B cell (primary cell): ENCODE measurements at regions not wholly inside any gene's neighbourhood (a gene's known extent, or its start where the extent isn't known, plus 50 kb on each side); places are given as distances from the start of the nearest gene placed in this dataset.
"Not testable (repeated sequence)": the region's sequence is repeated elsewhere in the genome, so short reads cannot be mapped to it uniquely, and the experiment has no call there.

ENCODE experiments used
- ATAC-seq: fragments of 200-7000 bp; cut with Tn5 transposase; one replicate; pipeline ENCODE4 v1.10.0; 2021; ENCODE audit warnings: low read depth, mild to moderate bottlenecking, moderate number of reproducible peaks, moderate library complexity
- CTCF ChIA-PET: fragments of 350-600 bp; sonication (Branson Sonifier 250); formaldehyde crosslinking; loops from one replicate; lab custom pipeline; 2021; ENCODE audit warnings: antibody characterized with exemption, inconsistent platforms; lab: Charles Lee
- POLR2A ChIA-PET: fragments of 350-600 bp; sonication (Branson Sonifier 250); formaldehyde crosslinking; loops from one replicate; lab custom pipeline; 2021; ENCODE audit warnings: antibody characterized with exemption; lab: Charles Lee
- DNase-seq: peaks from one replicate; pipeline ENCODE4 v3.0.0; 2013
- H2AFZ ChIP-seq: 2 replicates; pipeline ENCODE4 v1.6.1; 2012; ENCODE audit warnings: mild to moderate bottlenecking, low read depth, low read length; ENCODE audit not compliant: insufficient read depth, poor library complexity, severe bottlenecking
- H3K27ac ChIP-seq, 2 donors: 1 replicate in 1 of 2; 2 replicates in 1 of 2; pipeline ENCODE4 v1.5.1; 2012 to 2013; ENCODE audit warnings: low read length in 2 of 2, mild to moderate bottlenecking in 2 of 2, moderate library complexity in 1 of 2
- H3K27me3 ChIP-seq, 4 experiments: fragments of 200-600 bp in 1 of 4; sonication (generic) in 1 of 4; replicated peaks in 1 of 4; 1 replicate in 2 of 4; 2 replicates in 2 of 4; pipeline versions ENCODE4 v1.6.1 to v1.7.0; 2013 to 2016; ENCODE audit warnings: low read length in 3 of 4, mild to moderate bottlenecking in 2 of 4, mixed read lengths in 1 of 4, moderate library complexity in 1 of 4; ENCODE audit not compliant: insufficient read depth in 4 of 4, control insufficient read depth in 3 of 4; ENCODE audit errors: control extremely low read depth in 1 of 4
- H3K36me3 ChIP-seq, 2 experiments: replicated peaks in 1 of 2; 1 replicate in 1 of 2; 2 replicates in 1 of 2; pipeline versions ENCODE4 v1.6.1 to v1.7.1; 2013; ENCODE audit warnings: low read length in 1 of 2; ENCODE audit not compliant: insufficient read depth in 2 of 2, control insufficient read depth in 1 of 2; ENCODE audit errors: control extremely low read depth in 1 of 2, extremely low read depth in 1 of 2
- H3K4me1 ChIP-seq, 2 donors: fragments of 200-600 bp in 1 of 2; sonication (generic) in 1 of 2; 1 replicate in 1 of 2; 2 replicates in 1 of 2; pipeline versions ENCODE4 v1.5.1 to v1.6.1; 2013 to 2017; ENCODE audit warnings: low read length in 2 of 2; ENCODE audit not compliant: control insufficient read depth in 2 of 2, insufficient read depth in 2 of 2
- H3K4me2 ChIP-seq: replicated peaks from 2 replicates; pipeline ENCODE3; 2012; ENCODE audit warnings: mild to moderate bottlenecking, low read depth, low read length; ENCODE audit not compliant: poor library complexity, severe bottlenecking
- H3K4me3 ChIP-seq, 5 experiments: fragments of 200-600 bp in 1 of 5; sonication (generic) in 1 of 5; 1 replicate in 3 of 5; 2 replicates in 2 of 5; pipeline versions ENCODE4 v1.5.1 to v1.7.0; 2011 to 2016; ENCODE audit warnings: low read length in 4 of 5, mild to moderate bottlenecking in 4 of 5, low read depth in 2 of 5, control low read depth in 1 of 5, moderate library complexity in 1 of 5; ENCODE audit not compliant: insufficient read depth in 1 of 5; ENCODE audit errors: control extremely low read depth in 1 of 5, extremely low read depth in 1 of 5
- H3K79me2 ChIP-seq: fragments of 200-600 bp; sonication (generic); one replicate; pipeline ENCODE4 v1.6.0; 2016; ENCODE audit warnings: low read length; ENCODE audit not compliant: control insufficient read depth, insufficient read depth
- H3K9ac ChIP-seq: fragments of 200-600 bp; sonication (generic); 2 replicates; pipeline ENCODE4 v1.6.1; 2017; ENCODE audit warnings: mild to moderate bottlenecking, low read length, moderate library complexity
- H3K9me3 ChIP-seq, 3 donors: one replicate each; pipeline versions ENCODE4 v1.6.1 to v1.7.1; 2013; ENCODE audit warnings: low read length in 2 of 3; ENCODE audit not compliant: control insufficient read depth in 2 of 3, insufficient read depth in 1 of 3; ENCODE audit errors: control extremely low read depth in 1 of 3
- H4K20me1 ChIP-seq: 2 replicates; pipeline ENCODE4 v1.6.0; 2012; ENCODE audit warnings: mild to moderate bottlenecking, low read length; ENCODE audit not compliant: insufficient read depth, control insufficient read depth, poor library complexity, severe bottlenecking
- H3K27ac Mint-ChIP-seq: one replicate; pipeline ENCODE4 v1.8.0; 2021; ENCODE audit warnings: mixed read lengths
- H3K27me3 Mint-ChIP-seq: one replicate; pipeline ENCODE4 v1.8.0; 2021; ENCODE audit warnings: mixed read lengths
- H3K4me1 Mint-ChIP-seq: one replicate; pipeline ENCODE4 v1.8.0; 2021; ENCODE audit warnings: mixed read lengths
- H3K4me3 Mint-ChIP-seq: one replicate; pipeline ENCODE4 v1.8.0; 2021; ENCODE audit warnings: mixed read lengths
- H3K9me3 Mint-ChIP-seq: one replicate; pipeline ENCODE4 v1.8.0; 2022; ENCODE audit warnings: mixed read lengths; ENCODE audit not compliant: insufficient read depth
- EZH2 ChIP-seq: IDR thresholded peaks from 2 replicates; pipeline ENCODE4 v1.6.1; 2012; ENCODE audit warnings: borderline replicate concordance, low read depth, mild to moderate bottlenecking, moderate library complexity, low read length; ENCODE audit not compliant: insufficient read depth, poor library complexity, severe bottlenecking
- WGBS: methylation state at CpG from one replicate; pipeline ENCODE4 v1.1.5; 2013; ENCODE audit warnings: missing lambda C conversion rate; ENCODE audit not compliant: insufficient coverage; 5-methylcytosine and 5-hydroxymethylcytosine counted together
- intact Hi-C: fragments of 100-400 bp; cut with micrococcal nuclease; formaldehyde crosslinking; loops from one replicate; pipeline ENCODE4 v1.10.0; 2022
- TF ChIP-seq, protein P1 (sequence below): fragments of 200-600 bp; IDR thresholded peaks from one replicate; pipeline ENCODE4 v1.8.0; 2022; ENCODE audit warnings: antibody characterized with exemption, mild to moderate bottlenecking

DNA sequence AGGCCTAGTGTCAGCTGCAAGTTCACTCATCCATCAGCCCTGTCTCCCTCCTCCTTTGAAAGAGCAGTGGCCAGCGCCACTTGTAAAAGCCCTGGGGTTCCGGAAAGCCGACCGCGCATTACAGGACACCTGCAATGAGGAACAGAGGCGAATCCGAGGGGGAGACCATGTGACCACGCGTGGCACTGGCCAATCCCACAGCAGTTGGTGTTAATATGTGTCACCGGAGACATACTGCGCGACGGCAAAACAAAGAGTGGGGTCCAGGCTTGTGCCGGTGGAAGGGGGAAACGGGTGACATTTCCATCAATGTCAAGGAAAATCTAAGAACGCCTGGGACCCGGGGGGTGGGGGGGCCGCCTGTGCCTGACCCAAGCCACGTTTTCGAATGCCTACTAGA lies 480.8 kb downstream of the SPATA31A7 start:
- Histone ChIP-seq H3K27ac (no peak overlapping the region), H3K79me2 (no peaks in the 10 kb centered on the region), H3K9ac (no peak overlapping the region), H3K27me3 (no peaks in the 10 kb centered on the region), H3K9me3 (peaks cover 0 to 87% (median 0%) of the 10 kb centered on the region in 3 donors), H3K4me1 (no peaks in the 10 kb centered on the region), H3K4me2 (no peak overlapping the region), H3K36me3 (no peaks in the 10 kb centered on the region), H4K20me1 (no peaks in the 10 kb centered on the region), H3K4me3 (no peak overlapping the region), H2AFZ (no peak overlapping the region)
- ATAC-seq (no peak), DNase-seq (no peak)
- peaks cover 4% of the 10 kb centered on the region for H3K9me3 Mint-ChIP-seq
- H3K4me1 Mint-ChIP-seq: no peaks in the 10 kb centered on the region
- ChIA-PET CTCF (no interaction called here), POLR2A (no interaction called here)
- intact Hi-C loops: no loop called here
- no peak overlapping the region for H3K27ac Mint-ChIP-seq
- H3K27me3 Mint-ChIP-seq: no peaks in the 10 kb centered on the region
- WGBS: 81% methylated on average over 17 of the region's 20 CpGs
- H3K4me3 Mint-ChIP-seq: no peak overlapping the region
- no peak for TF ChIP-seq EZH2
- TF ChIP-seq, protein P1, sequence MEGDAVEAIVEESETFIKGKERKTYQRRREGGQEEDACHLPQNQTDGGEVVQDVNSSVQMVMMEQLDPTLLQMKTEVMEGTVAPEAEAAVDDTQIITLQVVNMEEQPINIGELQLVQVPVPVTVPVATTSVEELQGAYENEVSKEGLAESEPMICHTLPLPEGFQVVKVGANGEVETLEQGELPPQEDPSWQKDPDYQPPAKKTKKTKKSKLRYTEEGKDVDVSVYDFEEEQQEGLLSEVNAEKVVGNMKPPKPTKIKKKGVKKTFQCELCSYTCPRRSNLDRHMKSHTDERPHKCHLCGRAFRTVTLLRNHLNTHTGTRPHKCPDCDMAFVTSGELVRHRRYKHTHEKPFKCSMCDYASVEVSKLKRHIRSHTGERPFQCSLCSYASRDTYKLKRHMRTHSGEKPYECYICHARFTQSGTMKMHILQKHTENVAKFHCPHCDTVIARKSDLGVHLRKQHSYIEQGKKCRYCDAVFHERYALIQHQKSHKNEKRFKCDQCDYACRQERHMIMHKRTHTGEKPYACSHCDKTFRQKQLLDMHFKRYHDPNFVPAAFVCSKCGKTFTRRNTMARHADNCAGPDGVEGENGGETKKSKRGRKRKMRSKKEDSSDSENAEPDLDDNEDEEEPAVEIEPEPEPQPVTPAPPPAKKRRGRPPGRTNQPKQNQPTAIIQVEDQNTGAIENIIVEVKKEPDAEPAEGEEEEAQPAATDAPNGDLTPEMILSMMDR: no peak

DNA sequence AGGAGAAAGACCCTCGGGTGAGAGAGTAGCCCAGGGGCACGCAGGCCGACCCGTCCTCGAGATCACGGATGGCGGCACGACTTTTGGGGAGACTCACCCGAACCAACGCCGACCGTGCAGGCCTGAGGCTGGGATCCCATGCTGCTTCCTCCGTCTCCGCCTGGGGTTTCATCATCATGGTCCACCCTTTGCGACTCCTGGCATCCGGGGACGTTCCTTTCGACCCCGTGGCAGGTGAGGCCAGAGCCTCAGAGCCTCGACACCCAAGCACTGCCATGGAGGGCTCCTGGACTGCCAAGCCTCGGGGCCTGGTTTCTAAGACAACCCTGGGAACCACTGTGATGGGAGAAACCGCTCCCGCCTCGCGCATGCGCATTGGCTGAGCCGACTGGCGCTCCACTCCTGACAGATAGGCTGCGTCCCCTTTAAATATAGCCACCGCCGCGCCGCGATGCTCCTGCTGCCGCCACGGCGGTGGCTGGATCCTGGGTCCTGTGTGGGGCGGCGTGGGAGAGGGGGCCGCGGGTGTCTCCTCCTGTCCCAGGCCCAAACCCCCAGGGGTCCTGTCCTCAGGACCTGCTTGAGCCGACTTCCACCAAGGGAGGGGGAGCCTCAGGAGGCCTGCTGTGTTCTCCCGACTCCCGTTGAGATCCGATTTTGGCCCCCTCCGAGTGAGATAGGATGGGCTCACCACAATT lies 481.6 kb downstream of the SPATA31A7 start:
- no peaks in the 10 kb centered on the region for H3K4me1 ChIP-seq
- no peaks in the 10 kb centered on the region for H4K20me1 ChIP-seq
- ATAC-seq (no peak), DNase-seq (no peak)
- H3K27me3 ChIP-seq: no peaks in the 10 kb centered on the region
- ChIA-PET POLR2A (no interaction called here), CTCF (no interaction called here)
- no peak overlapping the region for H3K27ac ChIP-seq
- Mint-ChIP-seq H3K27ac (no peak overlapping the region), H3K27me3 (no peaks in the 10 kb centered on the region), H3K4me1 (no peaks in the 10 kb centered on the region), H3K9me3 (peaks cover 4% of the 10 kb centered on the region), H3K4me3 (no peak overlapping the region)
- H3K4me3 ChIP-seq: no peak overlapping the region
- intact Hi-C loops: no loop called here
- no peak overlapping the region for H2AFZ ChIP-seq
- no peaks in the 10 kb centered on the region for H3K79me2 ChIP-seq
- H3K36me3 ChIP-seq: no peaks in the 10 kb centered on the region
- H3K9ac ChIP-seq: no peak overlapping the region
- H3K9me3 ChIP-seq: peaks cover 0 to 78% (median 0%) of the 10 kb centered on the region in 3 donors
- no peak for TF ChIP-seq EZH2
- TF ChIP-seq, protein P1: no peak
- 89% methylated on average over 46 of the region's 46 CpGs for WGBS
- H3K4me2 ChIP-seq: no peak overlapping the region

DNA sequence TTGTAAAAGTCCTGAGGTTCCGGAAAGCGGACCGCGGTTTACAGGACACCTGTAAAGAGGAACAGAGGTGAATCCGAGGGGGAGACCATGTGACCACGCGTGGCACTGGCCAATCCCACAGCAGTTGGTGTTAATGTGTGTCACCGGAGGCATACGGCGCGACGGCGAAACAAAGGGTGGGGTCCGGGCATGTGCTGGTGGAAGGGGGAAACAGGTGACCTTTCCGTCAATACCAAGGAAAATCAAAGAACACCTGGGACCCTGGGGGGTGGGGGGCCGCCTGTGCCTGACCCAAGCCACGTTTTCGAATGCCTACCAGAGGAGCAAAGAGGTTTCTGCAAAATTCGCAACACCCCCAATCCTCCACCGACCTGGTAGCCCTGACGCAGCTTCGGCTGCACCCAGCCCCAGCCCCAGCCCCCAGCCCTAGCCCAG lies 482.3 kb downstream of the SPATA31A7 start:
- H3K4me2 ChIP-seq, ATAC-seq, H3K4me1 Mint-ChIP-seq, POLR2A ChIA-PET, H4K20me1 ChIP-seq, intact Hi-C loops, H3K4me3 ChIP-seq, H3K79me2 ChIP-seq, H3K27ac Mint-ChIP-seq, H3K27ac ChIP-seq, CTCF ChIA-PET, H3K27me3 Mint-ChIP-seq, H3K27me3 ChIP-seq, DNase-seq, H3K4me3 Mint-ChIP-seq, H3K9me3 Mint-ChIP-seq, H3K36me3 ChIP-seq, H2AFZ ChIP-seq, H3K4me1 ChIP-seq, H3K9ac ChIP-seq: not testable (repeated sequence)
- 86% methylated on average over 21 of the region's 22 CpGs for WGBS
- peaks cover 0 to 71% (median 0%) of the 10 kb centered on the region in 3 donors for H3K9me3 ChIP-seq
